ENCODE measurements at regions not wholly inside any gene's neighbourhood (a gene's known extent, or its start where the extent isn't known, plus 50 kb on each side); places are given as distances from the start of the nearest gene placed in this dataset.

DNA sequence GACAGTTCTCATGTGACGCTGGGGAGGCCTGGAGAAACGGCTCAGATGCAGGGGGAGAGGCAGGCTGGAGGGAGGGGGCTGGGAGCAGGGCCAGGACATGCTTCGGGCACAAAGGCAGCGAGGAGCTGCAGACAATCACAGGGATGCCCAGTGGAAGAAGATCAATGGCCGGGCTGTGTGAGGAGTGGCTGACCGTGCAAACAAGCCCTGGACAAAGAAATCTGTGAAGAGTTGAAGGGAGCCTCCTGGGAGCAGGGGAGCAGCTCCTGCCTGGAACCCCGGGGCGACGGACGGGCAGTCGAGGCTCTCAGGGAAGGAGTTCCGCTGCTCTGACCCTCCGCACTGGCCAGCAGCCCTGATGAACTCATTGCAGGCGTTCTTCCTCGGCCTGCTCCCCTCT, 126.7 kb upstream of the B3GAT1 start:
- TF ChIP-seq, protein P1, sequence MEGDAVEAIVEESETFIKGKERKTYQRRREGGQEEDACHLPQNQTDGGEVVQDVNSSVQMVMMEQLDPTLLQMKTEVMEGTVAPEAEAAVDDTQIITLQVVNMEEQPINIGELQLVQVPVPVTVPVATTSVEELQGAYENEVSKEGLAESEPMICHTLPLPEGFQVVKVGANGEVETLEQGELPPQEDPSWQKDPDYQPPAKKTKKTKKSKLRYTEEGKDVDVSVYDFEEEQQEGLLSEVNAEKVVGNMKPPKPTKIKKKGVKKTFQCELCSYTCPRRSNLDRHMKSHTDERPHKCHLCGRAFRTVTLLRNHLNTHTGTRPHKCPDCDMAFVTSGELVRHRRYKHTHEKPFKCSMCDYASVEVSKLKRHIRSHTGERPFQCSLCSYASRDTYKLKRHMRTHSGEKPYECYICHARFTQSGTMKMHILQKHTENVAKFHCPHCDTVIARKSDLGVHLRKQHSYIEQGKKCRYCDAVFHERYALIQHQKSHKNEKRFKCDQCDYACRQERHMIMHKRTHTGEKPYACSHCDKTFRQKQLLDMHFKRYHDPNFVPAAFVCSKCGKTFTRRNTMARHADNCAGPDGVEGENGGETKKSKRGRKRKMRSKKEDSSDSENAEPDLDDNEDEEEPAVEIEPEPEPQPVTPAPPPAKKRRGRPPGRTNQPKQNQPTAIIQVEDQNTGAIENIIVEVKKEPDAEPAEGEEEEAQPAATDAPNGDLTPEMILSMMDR (IDR thresholded peaks at IDR 0.05) = no peak
- no peak for TF ChIP-seq SIN3A (IDR thresholded peaks at IDR 0.05; ENCODE audit: borderline replicate concordance, insufficient read depth, low read depth, low read length)
- TF ChIP-seq, protein P2, sequence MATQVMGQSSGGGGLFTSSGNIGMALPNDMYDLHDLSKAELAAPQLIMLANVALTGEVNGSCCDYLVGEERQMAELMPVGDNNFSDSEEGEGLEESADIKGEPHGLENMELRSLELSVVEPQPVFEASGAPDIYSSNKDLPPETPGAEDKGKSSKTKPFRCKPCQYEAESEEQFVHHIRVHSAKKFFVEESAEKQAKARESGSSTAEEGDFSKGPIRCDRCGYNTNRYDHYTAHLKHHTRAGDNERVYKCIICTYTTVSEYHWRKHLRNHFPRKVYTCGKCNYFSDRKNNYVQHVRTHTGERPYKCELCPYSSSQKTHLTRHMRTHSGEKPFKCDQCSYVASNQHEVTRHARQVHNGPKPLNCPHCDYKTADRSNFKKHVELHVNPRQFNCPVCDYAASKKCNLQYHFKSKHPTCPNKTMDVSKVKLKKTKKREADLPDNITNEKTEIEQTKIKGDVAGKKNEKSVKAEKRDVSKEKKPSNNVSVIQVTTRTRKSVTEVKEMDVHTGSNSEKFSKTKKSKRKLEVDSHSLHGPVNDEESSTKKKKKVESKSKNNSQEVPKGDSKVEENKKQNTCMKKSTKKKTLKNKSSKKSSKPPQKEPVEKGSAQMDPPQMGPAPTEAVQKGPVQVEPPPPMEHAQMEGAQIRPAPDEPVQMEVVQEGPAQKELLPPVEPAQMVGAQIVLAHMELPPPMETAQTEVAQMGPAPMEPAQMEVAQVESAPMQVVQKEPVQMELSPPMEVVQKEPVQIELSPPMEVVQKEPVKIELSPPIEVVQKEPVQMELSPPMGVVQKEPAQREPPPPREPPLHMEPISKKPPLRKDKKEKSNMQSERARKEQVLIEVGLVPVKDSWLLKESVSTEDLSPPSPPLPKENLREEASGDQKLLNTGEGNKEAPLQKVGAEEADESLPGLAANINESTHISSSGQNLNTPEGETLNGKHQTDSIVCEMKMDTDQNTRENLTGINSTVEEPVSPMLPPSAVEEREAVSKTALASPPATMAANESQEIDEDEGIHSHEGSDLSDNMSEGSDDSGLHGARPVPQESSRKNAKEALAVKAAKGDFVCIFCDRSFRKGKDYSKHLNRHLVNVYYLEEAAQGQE (IDR thresholded peaks at IDR 0.05; ENCODE audit: insufficient read depth in 1 of 2, low read depth in 2 of 2, low read length in 1 of 2) = no peak
- no peak overlapping the region for H3K27ac ChIP-seq (ENCODE audit: low read length)
- no peaks in the 10 kb centered on the region for H3K4me1 ChIP-seq (ENCODE audit: control insufficient read depth, insufficient read depth, low read length)
- in situ Hi-C loops (cut with HindIII; ENCODE audit: low pct_unique_long_range_greater_than_20kb, low sequenced_read_pairs) (no loop called here), intact Hi-C loops (cut with micrococcal nuclease; ENCODE audit: unreplicated experiment) (no loop called here)
- CTCF ChIA-PET = no interaction called here
- no TSS peak for BruUV-seq (replicated peaks)
- H3K9me3 ChIP-seq (ENCODE audit: control insufficient read depth, insufficient read depth, low read depth, low read length) = no peaks in the 10 kb centered on the region
- no peak for ATAC-seq
- no peak for DNase-seq (ENCODE audit: low read depth, low spot score)
- peaks cover 6% of the 10 kb centered on the region for H3K27me3 ChIP-seq (ENCODE audit: control insufficient read depth, insufficient read depth, low read length)
- no peak overlapping the region for H3K4me3 ChIP-seq (ENCODE audit: low read depth in 2 of 2, low read length in 2 of 2)
- no peaks in the 10 kb centered on the region; the same call in 1 of the 2 replicates for H3K36me3 ChIP-seq (ENCODE audit: control insufficient read depth, insufficient read depth, low read length)
- POLR2A ChIA-PET = no interaction called here

DNA sequence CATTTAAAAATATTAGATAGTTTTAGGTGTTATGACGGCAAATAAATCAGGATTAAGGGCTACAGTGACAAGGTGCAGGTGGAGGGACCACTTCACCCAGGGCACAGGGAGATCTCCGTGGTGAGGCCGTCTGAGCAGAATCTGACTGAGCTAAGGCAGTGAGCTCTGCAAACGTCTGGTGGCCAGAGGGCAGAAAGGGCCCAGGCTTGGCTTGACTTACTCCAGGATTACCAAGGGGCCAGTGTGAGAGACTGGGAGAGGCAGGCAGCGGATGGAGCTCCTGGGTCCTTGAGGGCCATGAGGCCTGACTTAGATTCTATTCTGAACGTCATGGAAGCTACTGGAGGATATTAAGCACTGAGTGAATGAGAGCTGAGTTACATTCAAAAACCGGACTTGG, 125.9 kb upstream of the B3GAT1 start:
- ATAC-seq (no peak), DNase-seq (ENCODE audit: low read depth, low spot score) (no peak)
- H3K4me3 ChIP-seq (ENCODE audit: low read depth in 2 of 2, low read length in 2 of 2) = no peak overlapping the region
- BruUV-seq (replicated peaks) = no TSS peak
- no peak for TF ChIP-seq TCF7L2 (IDR thresholded peaks at IDR 0.05; ENCODE audit: low read depth, low read length)
- no peaks in the 10 kb centered on the region; the same call in 1 of the 2 replicates for H3K36me3 ChIP-seq (ENCODE audit: control insufficient read depth, insufficient read depth, low read length)
- intact Hi-C loops (cut with micrococcal nuclease; ENCODE audit: unreplicated experiment) = no loop called here
- peaks cover 8% of the 10 kb centered on the region for H3K27me3 ChIP-seq (ENCODE audit: control insufficient read depth, insufficient read depth, low read length)
- no peaks in the 10 kb centered on the region for H3K9me3 ChIP-seq (ENCODE audit: control insufficient read depth, insufficient read depth, low read depth, low read length)
- H3K4me1 ChIP-seq (ENCODE audit: control insufficient read depth, insufficient read depth, low read length) = no peaks in the 10 kb centered on the region
- POLR2A ChIA-PET = no interaction called here
- in situ Hi-C loops (cut with HindIII; ENCODE audit: low pct_unique_long_range_greater_than_20kb, low sequenced_read_pairs) = no loop called here
- CTCF ChIA-PET = no interaction called here
- H3K27ac ChIP-seq (ENCODE audit: low read length) = no peak overlapping the region

DNA sequence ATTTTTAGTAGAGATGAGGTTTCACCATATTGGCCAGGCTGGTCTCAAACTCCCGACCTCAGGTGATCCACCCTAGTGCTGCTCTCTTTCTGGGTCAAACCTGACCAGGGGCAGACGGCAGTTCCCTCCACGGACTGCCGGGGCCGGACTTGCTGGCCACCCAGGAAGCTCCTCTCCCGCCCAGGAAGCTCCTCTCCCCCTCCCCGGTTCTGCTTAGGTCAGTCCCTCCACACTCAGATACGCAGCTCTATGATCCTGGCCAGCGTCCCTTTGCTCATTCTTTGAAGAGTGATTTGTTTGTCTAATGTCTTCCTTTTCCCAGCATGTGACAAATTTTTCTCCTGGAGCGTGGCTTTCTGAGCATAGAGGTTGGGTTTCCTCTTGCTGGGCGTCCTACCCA, 125.3 kb upstream of the B3GAT1 start:
- no peak overlapping the region for H3K4me3 ChIP-seq (ENCODE audit: low read depth in 2 of 2, low read length in 2 of 2)
- no peaks in the 10 kb centered on the region for H3K9me3 ChIP-seq (ENCODE audit: control insufficient read depth, insufficient read depth, low read depth, low read length)
- ATAC-seq (no peak), DNase-seq (ENCODE audit: low read depth, low spot score) (no peak)
- no peak overlapping the region for H3K27ac ChIP-seq (ENCODE audit: low read length)
- peaks cover 8% of the 10 kb centered on the region for H3K27me3 ChIP-seq (ENCODE audit: control insufficient read depth, insufficient read depth, low read length)
- no peaks in the 10 kb centered on the region; the same call in 1 of the 2 replicates for H3K36me3 ChIP-seq (ENCODE audit: control insufficient read depth, insufficient read depth, low read length)
- in situ Hi-C loops (cut with HindIII; ENCODE audit: low pct_unique_long_range_greater_than_20kb, low sequenced_read_pairs) = no loop called here
- no TSS peak for BruUV-seq (replicated peaks)
- POLR2A ChIA-PET = no interaction called here
- intact Hi-C loops (cut with micrococcal nuclease; ENCODE audit: unreplicated experiment) = no loop called here
- CTCF ChIA-PET = interaction anchor here (0.7 kb wide), 1 partner anchor 171 kb away, joined by 3 read pairs; no protein-coding TSS in a partner anchor
- no peaks in the 10 kb centered on the region for H3K4me1 ChIP-seq (ENCODE audit: control insufficient read depth, insufficient read depth, low read length)
- TF ChIP-seq POLR2AphosphoS5 (IDR thresholded peaks at IDR 0.05; ENCODE audit: low read depth, low read length) (no peak), SIN3A (IDR thresholded peaks at IDR 0.05; ENCODE audit: borderline replicate concordance, insufficient read depth, low read depth, low read length) (no peak), TCF7L2 (IDR thresholded peaks at IDR 0.05; ENCODE audit: low read depth, low read length) (no peak)
- TF ChIP-seq, protein P1 (IDR thresholded peaks at IDR 0.05) = no peak
- TF ChIP-seq, protein P2 (IDR thresholded peaks at IDR 0.05; ENCODE audit: insufficient read depth in 1 of 2, low read depth in 2 of 2, low read length in 1 of 2) = no peak

All from Panc1 (cell line).